PFSK-1 (cell line): ENCODE measurements at regions not wholly inside any gene's neighbourhood (a gene's known extent, or its start where the extent isn't known, plus 50 kb on each side); places are given as distances from the start of the nearest gene placed in this dataset.

Experiments
- FOXP2 ChIP-seq: optimal IDR thresholded peaks from 2 replicates; pipeline ENCODE3; 2011; ENCODE audit warnings: borderline replicate concordance, control low read depth, inconsistent platforms; ENCODE audit not compliant: insufficient read depth; ENCODE audit errors: extremely low read length, extremely low read depth
- POLR2AphosphoS5 ChIP-seq: IDR thresholded peaks from 2 replicates; pipeline ENCODE4 v1.6.1; 2012; ENCODE audit warnings: low read depth, mild to moderate bottlenecking, control low read depth, low read length, moderate library complexity
- REST ChIP-seq, 2 experiments: IDR thresholded peaks; 2 replicates each; pipeline versions ENCODE4 v1.6.1 to v1.8.0; 2011 to 2012; ENCODE audit warnings: low read depth in 2 of 2, low read length in 2 of 2, control low read depth in 1 of 2, inconsistent platforms in 1 of 2, mild to moderate bottlenecking in 1 of 2, moderate library complexity in 1 of 2; ENCODE audit not compliant: insufficient read depth in 1 of 2
- SIN3A ChIP-seq: IDR thresholded peaks from 2 replicates; pipeline ENCODE4 v1.6.1; 2012; ENCODE audit warnings: mild to moderate bottlenecking, low read length, moderate library complexity, borderline replicate concordance; ENCODE audit not compliant: insufficient read depth
- TAF1 ChIP-seq: IDR thresholded peaks from 2 replicates; pipeline ENCODE4 v1.6.1; 2012; ENCODE audit warnings: low read length, control low read depth, borderline replicate concordance; ENCODE audit not compliant: insufficient read depth

GRCh38 chr11:81470446-81470845 is 1263.2 kb downstream of the FAM181B start:
- TF ChIP-seq TAF1 (no peak), POLR2AphosphoS5 (no peak), REST (IDR thresholded peaks at IDR 0.05; ENCODE audit: insufficient read depth in 1 of 2, low read depth in 2 of 2, low read length in 2 of 2) (no peak), FOXP2 (no peak)

- TF ChIP-seq POLR2AphosphoS5 (no peak), REST (IDR thresholded peaks at IDR 0.05; ENCODE audit: insufficient read depth in 1 of 2, low read depth in 2 of 2, low read length in 2 of 2) (no peak), SIN3A (no peak), TAF1 (no peak), FOXP2 (no peak)
Measured at GRCh38 chr11:81459766-81460306, 1273.8 kb downstream of the FAM181B start.

- TF ChIP-seq REST (IDR thresholded peaks at IDR 0.05; ENCODE audit: insufficient read depth in 1 of 2, low read depth in 2 of 2, low read length in 2 of 2): no peak
- TF ChIP-seq TAF1: no peak
- TF ChIP-seq POLR2AphosphoS5: no peak
- no peak for TF ChIP-seq SIN3A
- no peak for TF ChIP-seq FOXP2
Measured at GRCh38 chr11:81449588-81450156, 1284.0 kb downstream of the FAM181B start.

GRCh38 chr11:81444297-81444696 is 1289.4 kb downstream of the FAM181B start:
- TF ChIP-seq TAF1 (no peak), SIN3A (no peak), FOXP2 (no peak), REST (IDR thresholded peaks at IDR 0.05; ENCODE audit: insufficient read depth in 1 of 2, low read depth in 2 of 2, low read length in 2 of 2) (no peak), POLR2AphosphoS5 (no peak)
